Stomach smooth muscle (tissue), 2 donors: ENCODE measurements at regions not wholly inside any gene's neighbourhood (a gene's known extent, or its start where the extent isn't known, plus 50 kb on each side); places are given as distances from the start of the nearest gene placed in this dataset.
A peak's percentile ranks its signal among the peaks of the same experiment; 100 is the strongest.

Experiments used
- H3K27ac ChIP-seq: one replicate; pipeline ENCODE4 v1.7.0; 2013; ENCODE audit warnings: mild to moderate bottlenecking, low read length, inconsistent platforms
- H3K27me3 ChIP-seq, 2 donors: one replicate each; pipeline ENCODE4 v1.7.0; 2013; ENCODE audit warnings: low read length in 2 of 2; ENCODE audit not compliant: insufficient read depth in 2 of 2, control insufficient read depth in 1 of 2
- H3K36me3 ChIP-seq, 2 donors: one replicate each; pipeline ENCODE4 v1.7.0; 2013; ENCODE audit warnings: low read length in 2 of 2; ENCODE audit not compliant: control insufficient read depth in 2 of 2, insufficient read depth in 2 of 2
- H3K4me1 ChIP-seq: one replicate; pipeline ENCODE4 v1.7.0; 2013; ENCODE audit warnings: low read length; ENCODE audit not compliant: control insufficient read depth, insufficient read depth
- H3K4me3 ChIP-seq, 2 donors: one replicate each; pipeline ENCODE4 v1.7.0; 2013; ENCODE audit warnings: low read length in 2 of 2
- H3K9ac ChIP-seq, 2 donors: one replicate each; pipeline ENCODE4 v1.7.0; 2013; ENCODE audit warnings: low read length in 2 of 2, mild to moderate bottlenecking in 1 of 2
- H3K9me3 ChIP-seq, 2 donors: one replicate each; pipeline ENCODE4 v1.7.0; 2013; ENCODE audit warnings: low read length in 2 of 2; ENCODE audit not compliant: control insufficient read depth in 2 of 2
- donor health status: healthy.
- donor health status: Pancreatic carcinoma.

DNA sequence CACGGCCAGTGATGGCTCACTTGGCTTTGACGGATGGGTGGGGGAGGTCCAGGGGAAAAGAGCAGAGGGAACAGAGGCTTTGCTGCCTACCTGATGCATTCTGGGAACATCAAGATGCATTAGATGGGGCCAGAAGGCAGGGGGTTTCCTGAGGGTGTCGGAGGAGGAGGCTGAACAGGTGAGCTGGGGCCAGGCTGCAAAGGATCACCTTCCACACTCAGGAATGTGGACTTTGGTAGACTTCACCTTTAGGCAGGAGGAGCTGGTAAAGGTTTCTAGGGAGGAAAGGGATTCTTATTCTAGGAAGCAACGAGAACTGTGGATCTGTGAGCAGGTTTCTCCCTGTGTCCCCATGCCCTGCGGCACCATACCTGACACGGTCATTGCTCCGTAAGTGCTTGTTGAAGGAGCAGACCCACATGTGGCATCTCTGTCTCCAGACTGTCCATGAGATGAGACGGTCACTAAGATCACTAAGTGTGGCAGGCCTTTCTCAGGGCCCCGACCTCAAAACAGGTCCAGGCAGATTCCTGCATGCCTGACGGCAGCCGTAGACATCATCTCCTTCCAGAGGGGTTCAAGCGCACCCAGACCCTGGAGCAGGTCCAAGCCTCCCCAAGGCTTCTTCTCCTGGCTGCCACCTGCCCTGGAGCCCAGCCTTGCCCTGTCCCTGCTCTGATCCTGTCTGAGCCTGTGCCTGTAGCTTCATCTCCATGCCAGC lies 89.1 kb upstream of the SLC25A33 start:
- H3K27ac ChIP-seq: peak overlapping the region; percentile 53
- H3K27me3 ChIP-seq: no peaks in the 10 kb centered on the region
- H3K36me3 ChIP-seq: no peaks in the 10 kb centered on the region
- no peaks in the 10 kb centered on the region for H3K9me3 ChIP-seq
- peaks cover 22% of the 10 kb centered on the region for H3K4me1 ChIP-seq
- H3K4me3 ChIP-seq: peak overlapping the region in 1 of 2 donors; percentile 29
- H3K9ac ChIP-seq: no peak overlapping the region

- Histone ChIP-seq H3K4me3 (no peak overlapping the region), H3K27me3 (no peaks in the 10 kb centered on the region), H3K9me3 (no peaks in the 10 kb centered on the region), H3K4me1 (peaks cover 22% of the 10 kb centered on the region), H3K36me3 (no peaks in the 10 kb centered on the region), H3K9ac (no peak overlapping the region), H3K27ac (no peak overlapping the region)
Measured at GRCh38 chr1:9451081-9451480, 88.2 kb upstream of the SLC25A33 start.

GRCh38 chr1:9452516-9453140 lies 86.6 kb upstream of the SLC25A33 start:
- H3K27ac ChIP-seq: no peak overlapping the region
- no peaks in the 10 kb centered on the region for H3K9me3 ChIP-seq
- peaks cover 22% of the 10 kb centered on the region for H3K4me1 ChIP-seq
- no peak overlapping the region for H3K9ac ChIP-seq
- no peak overlapping the region for H3K4me3 ChIP-seq
- H3K36me3 ChIP-seq: no peaks in the 10 kb centered on the region
- H3K27me3 ChIP-seq: no peaks in the 10 kb centered on the region

DNA sequence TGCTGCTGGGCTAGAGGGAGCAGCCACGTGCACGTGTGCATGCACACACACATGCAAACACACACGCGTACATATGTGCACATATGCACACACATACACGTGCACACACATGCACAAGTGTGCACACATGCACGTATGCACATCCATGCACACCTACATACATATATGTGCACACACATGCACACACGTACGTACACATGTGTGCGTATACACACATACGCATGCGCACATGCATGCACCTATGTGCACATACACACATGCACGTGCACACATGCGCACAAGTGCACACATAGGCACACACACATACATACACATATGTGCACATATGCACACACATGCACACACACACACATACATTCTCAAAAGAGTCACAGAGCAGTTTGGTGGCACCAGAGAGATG lies 85.9 kb upstream of the SLC25A33 start:
- Histone ChIP-seq H3K27me3 (no peaks in the 10 kb centered on the region), H3K36me3 (no peaks in the 10 kb centered on the region), H3K4me3 (no peak overlapping the region), H3K9ac (no peak overlapping the region), H3K27ac (no peak overlapping the region), H3K4me1 (peaks cover 22% of the 10 kb centered on the region), H3K9me3 (no peaks in the 10 kb centered on the region)

- Histone ChIP-seq H3K9ac (no peak overlapping the region), H3K4me1 (peaks cover 18% of the 10 kb centered on the region), H3K27ac (no peak overlapping the region), H3K27me3 (no peaks in the 10 kb centered on the region), H3K36me3 (no peaks in the 10 kb centered on the region), H3K9me3 (no peaks in the 10 kb centered on the region), H3K4me3 (no peak overlapping the region)
Measured at GRCh38 chr1:9453779-9454418, 85.4 kb upstream of the SLC25A33 start.

- no peak overlapping the region for H3K27ac ChIP-seq
- no peak overlapping the region for H3K4me3 ChIP-seq
- H3K4me1 ChIP-seq: peaks cover 13% of the 10 kb centered on the region
- no peaks in the 10 kb centered on the region for H3K27me3 ChIP-seq
- H3K36me3 ChIP-seq: no peaks in the 10 kb centered on the region
- no peak overlapping the region for H3K9ac ChIP-seq
- no peaks in the 10 kb centered on the region for H3K9me3 ChIP-seq
Measured at GRCh38 chr1:9454494-9455066, 84.7 kb upstream of the SLC25A33 start.

DNA sequence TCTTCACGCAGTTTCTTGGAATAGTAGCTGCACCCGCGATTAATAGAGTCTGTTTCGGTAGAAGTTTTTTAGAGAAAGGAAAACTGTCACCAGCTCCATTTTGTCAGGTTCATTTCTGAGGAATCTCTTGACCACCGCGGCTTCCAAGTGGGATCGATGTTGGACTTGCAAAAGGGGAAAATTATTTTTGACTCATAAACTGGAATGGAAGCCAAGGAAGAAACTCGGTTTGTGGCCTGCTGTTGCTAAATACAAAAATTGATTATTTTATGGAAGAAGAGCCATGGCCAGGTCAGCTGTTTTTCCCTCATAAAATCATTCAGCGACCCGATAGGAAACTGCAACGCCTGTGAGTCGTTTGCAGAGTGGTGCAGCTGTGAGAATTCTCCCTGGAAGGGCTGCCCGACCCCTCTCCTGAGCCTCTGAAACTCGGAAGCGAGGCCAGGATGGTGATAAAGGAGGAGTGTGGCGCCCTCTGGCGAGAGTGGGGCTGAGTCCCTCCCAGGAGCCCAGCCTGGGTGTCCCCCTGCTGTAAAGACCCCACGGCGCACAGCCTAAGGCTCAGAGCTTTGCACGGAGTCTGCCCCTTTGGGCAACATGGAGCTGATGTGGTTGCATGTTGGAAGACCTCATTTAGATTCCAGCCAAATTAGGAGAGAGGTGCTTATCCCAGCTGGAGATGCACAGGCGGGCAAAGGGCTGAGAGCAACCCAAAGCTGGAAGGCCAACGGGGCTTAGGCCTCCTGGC lies 83.6 kb upstream of the SLC25A33 start:
- no peaks in the 10 kb centered on the region for H3K27me3 ChIP-seq
- peak overlapping the region in 1 of 2 donors; percentile 29 for H3K4me3 ChIP-seq
- H3K9ac ChIP-seq: no peak overlapping the region
- no peaks in the 10 kb centered on the region for H3K9me3 ChIP-seq
- H3K27ac ChIP-seq: no peak overlapping the region
- H3K4me1 ChIP-seq: peaks cover 11% of the 10 kb centered on the region
- no peaks in the 10 kb centered on the region for H3K36me3 ChIP-seq

- no peaks in the 10 kb centered on the region for H3K27me3 ChIP-seq
- H3K9me3 ChIP-seq: no peaks in the 10 kb centered on the region
- no peak overlapping the region for H3K27ac ChIP-seq
- H3K9ac ChIP-seq: no peak overlapping the region
- H3K4me3 ChIP-seq: no peak overlapping the region
- H3K36me3 ChIP-seq: no peaks in the 10 kb centered on the region
- H3K4me1 ChIP-seq: peaks cover 11% of the 10 kb centered on the region
Measured at GRCh38 chr1:9456833-9457232, 82.4 kb upstream of the SLC25A33 start.

- H3K9ac ChIP-seq: no peak overlapping the region
- peaks cover 5% of the 10 kb centered on the region for H3K4me1 ChIP-seq
- H3K9me3 ChIP-seq: no peaks in the 10 kb centered on the region
- no peak overlapping the region for H3K4me3 ChIP-seq
- H3K27ac ChIP-seq: no peak overlapping the region
- no peaks in the 10 kb centered on the region for H3K27me3 ChIP-seq
- H3K36me3 ChIP-seq: no peaks in the 10 kb centered on the region
Measured at GRCh38 chr1:9459816-9460407, 79.4 kb upstream of the SLC25A33 start.

GRCh38 chr1:9465640-9466039 lies 73.6 kb upstream of the SLC25A33 start:
- no peaks in the 10 kb centered on the region for H3K27me3 ChIP-seq
- H3K4me1 ChIP-seq: peaks cover 17% of the 10 kb centered on the region
- H3K36me3 ChIP-seq: no peaks in the 10 kb centered on the region
- H3K27ac ChIP-seq: no peak overlapping the region
- no peak overlapping the region for H3K9ac ChIP-seq
- H3K4me3 ChIP-seq: no peak overlapping the region
- H3K9me3 ChIP-seq: no peaks in the 10 kb centered on the region
